Caki2 (cell line): ENCODE measurements at regions not wholly inside any gene's neighbourhood (a gene's known extent, or its start where the extent isn't known, plus 50 kb on each side); places are given as distances from the start of the nearest gene placed in this dataset.
"Not testable (repeated sequence)": the region's sequence is repeated elsewhere in the genome, so short reads cannot be mapped to it uniquely, and the experiment has no call there.

ENCODE experiments used
- DNase-seq: peaks from one replicate; pipeline ENCODE4 v3.0.0-alpha.2; 2015; ENCODE audit warnings: low read depth
- in situ Hi-C: cut with HindIII; loops from 2 replicates; pipeline ENCODE4 v1.10.0; 2016; ENCODE audit warnings: low sequenced_read_pairs, low pct_unique_long_range_greater_than_20kb, mixed read lengths

GRCh38 chr2:121818546-121818945, 63.1 kb downstream of the TSN start:
- DNase-seq: no peak
- in situ Hi-C loops: no loop called here

DNA sequence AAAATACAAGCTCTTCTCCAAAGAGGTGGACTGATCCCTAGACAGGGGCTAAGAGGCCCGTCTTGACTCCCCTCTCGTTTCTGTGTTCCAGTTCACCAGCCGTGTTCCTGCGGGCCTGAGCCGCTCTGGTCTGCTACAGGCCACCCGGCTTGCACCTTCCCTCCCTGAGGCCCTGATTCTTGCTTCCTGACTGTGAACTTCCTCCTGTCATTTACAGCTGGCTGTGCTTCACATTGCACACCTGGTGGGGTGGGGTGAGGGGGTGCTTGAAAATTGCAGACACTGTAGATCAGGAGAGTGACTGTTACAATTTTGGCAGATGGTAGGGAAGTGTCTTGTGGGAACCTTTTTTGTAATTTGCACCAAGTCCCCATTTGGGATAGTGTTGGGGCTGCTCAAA, 64.4 kb downstream of the TSN start:
- no peak for DNase-seq
- in situ Hi-C loops: no loop called here

GRCh38 chr2:121821476-121822158, 66.2 kb downstream of the TSN start:
- in situ Hi-C loops: no loop called here
- DNase-seq: no peak

DNA sequence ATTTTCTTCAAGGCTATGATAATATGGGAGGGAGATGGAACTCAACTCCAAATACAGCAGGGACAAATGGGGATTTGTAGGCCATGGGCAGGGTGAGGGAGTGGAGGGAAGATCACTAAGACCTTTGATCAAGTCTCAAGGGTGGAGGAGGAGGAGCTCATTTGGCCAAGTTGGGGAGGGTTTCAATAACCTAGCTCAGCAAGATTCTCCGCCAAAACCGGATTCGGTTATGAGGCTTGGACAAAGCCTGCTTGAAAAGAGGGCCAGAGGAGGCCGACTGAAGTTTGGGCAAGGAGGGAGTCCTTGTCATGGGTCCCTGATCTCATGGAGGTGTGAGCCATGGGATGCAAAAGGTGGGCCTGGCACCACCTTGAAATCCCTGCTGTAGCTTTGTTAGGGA, 68.8 kb downstream of the TSN start:
- no peak for DNase-seq
- in situ Hi-C loops: no loop called here

DNA sequence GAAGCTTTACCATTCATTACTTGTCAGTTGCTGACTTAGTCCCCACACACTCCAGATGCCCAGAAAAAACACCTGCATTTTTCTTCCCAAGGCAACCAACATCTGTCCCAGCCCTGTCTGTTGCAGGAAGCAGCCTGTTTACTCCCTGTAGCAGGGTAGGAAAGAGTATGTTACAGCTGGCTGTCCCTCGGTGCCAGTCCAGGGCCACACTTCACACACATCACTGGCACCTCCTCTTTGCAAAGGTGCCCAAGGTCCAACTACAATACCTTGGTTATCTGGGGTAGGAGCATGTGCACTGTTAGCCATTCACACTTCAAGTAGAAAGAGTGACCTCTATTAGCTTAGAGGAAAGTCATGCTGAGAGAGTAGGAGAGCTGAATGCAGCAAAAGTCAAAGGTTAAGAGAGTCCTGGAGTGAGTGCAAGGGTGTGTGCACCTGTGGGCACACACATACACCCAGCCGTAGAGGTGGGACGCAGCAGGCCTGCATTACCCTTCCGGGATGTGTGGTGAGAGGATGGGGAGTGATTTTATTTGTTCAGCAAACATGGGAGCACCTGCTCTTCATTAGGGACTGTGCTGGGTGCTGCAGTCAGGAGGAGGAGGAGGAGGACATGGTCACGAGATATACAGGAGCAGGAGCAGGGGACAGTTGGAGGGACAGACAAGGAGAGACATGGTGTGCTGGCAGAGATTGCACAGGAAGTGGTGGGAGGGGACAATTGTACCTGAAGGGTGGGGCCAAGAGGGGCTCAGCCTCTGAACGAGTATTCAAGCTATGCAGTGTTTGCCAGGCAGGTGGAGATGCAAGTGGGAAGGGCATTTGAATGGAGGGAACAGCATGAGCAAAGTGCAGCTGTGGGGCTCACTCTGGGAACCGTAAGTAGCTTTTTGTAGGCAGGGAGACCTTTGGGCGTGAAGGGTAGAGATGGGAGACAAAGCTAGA, 69.8 kb downstream of the TSN start:
- no peak for DNase-seq
- in situ Hi-C loops: no loop called here

DNA sequence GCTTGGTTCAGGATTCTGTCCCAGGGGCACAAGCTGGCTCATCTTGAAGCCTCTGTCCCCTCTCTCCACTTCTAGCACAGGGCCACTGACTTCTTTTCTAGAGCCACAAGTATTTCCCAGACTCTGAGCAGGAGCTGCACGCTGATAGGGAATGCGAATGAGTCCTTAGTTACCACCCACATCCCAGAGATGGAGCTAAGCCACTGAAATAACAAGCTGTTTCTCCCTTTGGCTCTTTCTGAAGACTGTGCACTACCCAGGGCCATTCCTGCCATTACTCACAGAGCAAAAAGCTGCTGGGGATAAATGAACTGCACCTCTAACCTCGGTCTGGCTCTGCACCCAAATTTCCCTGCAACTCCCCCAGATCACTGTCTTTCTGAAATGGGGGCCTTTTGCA, 70.6 kb downstream of the TSN start:
- in situ Hi-C loops: no loop called here
- DNase-seq: no peak

- in situ Hi-C loops: no loop called here
Observed at GRCh38 chr2:121828281-121828731, 72.9 kb downstream of the TSN start.

GRCh38 chr2:121830809-121831208, 75.4 kb downstream of the TSN start:
- no peak for DNase-seq
- in situ Hi-C loops: no loop called here

More at GRCh38 chr2:121828281-121828731, 72.9 kb downstream of the TSN start:
- DNase-seq: no peak

- no peak for DNase-seq
Observed at GRCh38 chr2:121831841-121832240, 76.4 kb downstream of the TSN start.

DNA sequence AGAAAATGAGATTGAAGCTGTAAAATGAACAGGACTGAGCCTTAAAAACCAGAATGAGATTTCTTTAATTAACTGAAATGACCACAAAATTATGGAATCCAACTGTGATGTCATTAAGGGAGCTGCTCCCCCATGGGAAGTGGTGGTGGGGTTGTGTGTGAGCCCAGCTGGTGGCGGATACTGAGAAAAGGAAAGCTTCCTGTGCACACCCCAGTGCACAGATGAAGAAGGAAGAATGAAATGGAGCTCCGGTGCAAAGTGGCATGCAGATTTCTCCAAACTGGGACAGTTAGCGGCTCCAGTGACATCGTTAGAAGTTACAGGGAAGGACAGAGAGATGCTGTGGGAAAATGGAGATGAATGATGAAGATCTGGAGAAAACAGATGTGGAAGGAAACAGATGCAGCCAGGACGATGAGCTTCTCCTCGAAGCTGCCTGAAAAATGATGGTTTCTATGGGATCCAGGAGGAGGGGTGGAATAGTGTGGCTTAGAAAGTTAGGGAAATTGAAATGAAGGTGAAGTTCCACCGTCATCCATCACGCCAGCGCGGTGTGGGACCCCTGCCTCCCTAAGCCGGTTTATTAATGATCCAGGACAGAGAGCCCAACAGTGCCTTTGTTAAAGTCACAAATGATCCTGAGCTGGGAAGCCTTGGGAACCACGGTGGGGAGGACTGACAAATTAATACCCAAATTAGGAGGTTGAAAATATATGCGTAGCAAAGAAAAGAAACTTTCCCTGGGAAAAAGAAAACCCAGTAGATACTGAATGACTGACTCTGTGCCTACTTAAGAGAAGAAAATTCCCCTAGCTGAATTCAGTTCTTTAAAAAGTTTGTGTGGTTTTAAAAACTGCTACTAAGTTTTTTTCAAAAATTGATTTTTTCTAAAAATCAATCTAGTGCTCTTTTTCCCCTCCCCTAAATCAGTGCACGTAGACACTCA, 77.2 kb downstream of the TSN start:
- DNase-seq: no peak
- in situ Hi-C loops: no loop called here

More at GRCh38 chr2:121831841-121832240, 76.4 kb downstream of the TSN start:
- in situ Hi-C loops: no loop called here

DNA sequence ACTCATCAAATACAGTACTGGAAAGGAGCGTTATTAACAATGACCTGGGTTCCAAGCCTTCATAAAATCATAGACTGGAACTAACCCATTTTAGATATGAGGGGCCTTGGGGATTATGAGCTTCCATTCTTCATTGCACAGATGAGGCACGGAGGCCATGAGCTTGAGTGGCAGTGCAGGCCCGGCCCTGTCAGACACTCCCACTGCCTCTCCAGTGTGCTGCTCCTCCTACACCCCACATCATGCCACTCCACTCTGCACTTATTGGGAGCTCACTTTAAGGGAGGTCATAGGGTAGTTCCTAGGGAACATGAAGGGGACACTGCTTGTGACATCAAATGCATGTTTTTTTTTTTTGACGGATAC, 77.9 kb downstream of the TSN start:
- no peak for DNase-seq
- in situ Hi-C loops: no loop called here

DNA sequence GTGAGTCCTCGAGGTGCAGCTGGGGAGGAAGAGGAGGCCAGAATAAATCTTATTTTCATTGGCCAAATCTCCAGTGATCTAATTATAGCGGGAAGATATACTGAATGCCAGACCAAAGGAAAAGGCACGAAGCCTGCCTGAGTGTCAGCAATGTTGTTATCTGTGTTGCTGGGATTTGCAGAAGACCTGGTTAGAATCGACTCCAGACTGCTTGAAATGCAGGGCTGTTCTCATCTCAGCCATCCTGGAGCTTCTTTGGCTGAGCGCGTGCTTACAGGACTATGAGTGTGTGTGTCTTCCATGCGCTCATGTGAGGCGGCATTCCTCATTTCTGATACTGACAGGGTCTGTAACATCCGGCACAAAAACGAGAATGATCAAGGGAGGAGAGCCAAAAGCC, 81.2 kb downstream of the TSN start:
- no peak for DNase-seq
- in situ Hi-C loops: no loop called here

GRCh38 chr2:121837591-121837990, 82.1 kb downstream of the TSN start:
- in situ Hi-C loops: no loop called here
- DNase-seq: no peak

DNA sequence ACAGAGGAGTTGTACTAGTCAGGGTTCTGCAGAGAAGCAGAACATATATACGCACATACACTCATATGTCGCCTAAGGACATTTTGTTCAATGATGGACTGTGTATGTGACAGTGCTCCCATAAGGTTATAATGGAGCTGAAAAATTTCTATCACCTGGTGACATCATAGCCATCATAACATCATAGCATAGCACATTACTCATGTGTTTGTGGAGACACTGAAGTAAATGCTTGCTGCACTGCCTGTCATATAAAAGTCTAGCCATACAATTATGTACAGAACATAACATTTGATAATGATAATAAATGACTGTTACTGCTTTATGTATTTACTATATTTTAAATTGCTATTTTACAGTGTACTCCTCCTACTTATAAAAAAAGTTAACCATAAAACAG, 83.1 kb downstream of the TSN start:
- in situ Hi-C loops: no loop called here
- DNase-seq: no peak

DNA sequence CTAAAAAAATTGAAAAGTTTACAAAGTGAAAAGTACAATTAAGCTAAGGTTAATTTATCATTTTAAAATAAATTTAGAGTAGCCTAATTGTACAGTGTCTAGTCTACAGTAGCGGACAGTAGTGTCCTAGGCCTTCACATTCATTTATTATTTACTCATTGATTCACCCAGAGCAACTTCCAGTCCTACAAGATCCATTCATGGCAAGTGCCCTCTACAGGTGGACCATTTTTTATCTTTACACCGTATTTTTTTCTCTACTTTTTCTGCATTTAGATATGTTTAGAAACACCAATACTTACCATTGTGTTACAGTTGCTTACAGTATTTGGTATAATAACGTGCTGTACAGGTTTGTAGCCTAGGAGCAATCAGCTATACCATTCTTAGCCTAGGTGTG, 84.1 kb downstream of the TSN start:
- no peak for DNase-seq
- in situ Hi-C loops: no loop called here

DNA sequence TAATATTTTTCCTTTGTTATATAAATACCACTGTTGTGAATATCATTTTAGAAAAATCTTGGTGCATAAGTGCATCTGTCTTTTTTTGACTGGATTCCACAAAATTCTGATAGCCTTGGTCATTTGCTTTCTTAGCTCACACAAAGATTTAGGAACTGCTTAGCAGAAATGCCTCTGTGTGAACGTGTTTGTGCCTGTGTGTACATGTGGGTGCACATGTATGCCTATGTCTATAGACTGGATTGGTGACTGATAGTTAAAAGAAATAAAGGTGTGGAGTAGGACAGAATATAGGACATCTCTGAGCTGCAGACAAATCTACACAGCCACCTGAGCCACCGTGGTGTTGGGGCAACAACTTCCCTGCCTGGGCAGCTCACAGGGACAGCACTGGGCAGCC, 93.8 kb downstream of the TSN start:
- no peak for DNase-seq
- in situ Hi-C loops: no loop called here

DNA sequence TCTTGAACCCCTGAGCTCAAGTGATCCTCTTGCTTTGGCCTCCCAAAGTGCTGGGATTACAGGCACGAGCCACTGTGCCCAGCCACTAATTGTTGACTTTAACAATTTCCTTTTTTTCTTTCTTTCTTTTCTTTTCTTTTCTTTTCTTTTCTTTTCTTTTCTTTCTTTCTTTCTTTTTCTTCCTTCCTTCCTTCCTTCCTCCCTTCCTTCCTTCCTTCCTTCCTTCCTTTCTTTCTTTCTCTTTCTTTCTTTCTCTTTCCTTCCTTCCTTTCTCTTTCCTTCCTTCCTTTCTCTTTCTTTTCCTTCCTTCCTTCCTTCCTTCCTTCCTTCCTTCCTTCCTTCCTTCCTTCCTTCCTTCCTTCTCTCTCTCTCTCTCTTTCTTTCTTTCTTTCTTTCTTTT, 97.7 kb downstream of the TSN start:
- DNase-seq, in situ Hi-C loops: not testable (repeated sequence)

GRCh38 chr2:121855510-121855909, 100.1 kb downstream of the TSN start:
- DNase-seq: no peak
- in situ Hi-C loops: no loop called here

DNA sequence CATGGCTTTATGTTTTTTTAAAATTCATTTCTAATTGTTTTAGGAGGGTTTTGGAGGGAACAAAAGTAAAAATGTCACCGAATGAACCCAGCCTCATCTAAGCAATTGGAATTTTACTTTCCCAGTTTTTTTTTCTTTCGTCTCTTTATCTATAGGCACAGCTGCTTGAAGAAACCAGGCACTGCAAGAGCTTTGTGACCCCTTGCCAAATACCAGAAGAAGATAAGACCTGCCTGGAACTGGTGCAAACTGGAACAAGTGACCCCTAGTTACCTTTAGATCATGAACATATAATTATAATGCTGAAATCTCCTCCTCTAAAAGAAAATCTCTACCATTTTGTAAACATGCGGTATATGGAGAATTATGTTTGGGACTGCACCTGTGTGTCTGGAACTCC, 100.9 kb downstream of the TSN start:
- in situ Hi-C loops: no loop called here
- no peak for DNase-seq
